ENCODE measurements at regions not wholly inside any gene's neighbourhood (a gene's known extent, or its start where the extent isn't known, plus 50 kb on each side); places are given as distances from the start of the nearest gene placed in this dataset.
"Not testable (repeated sequence)": the region's sequence is repeated elsewhere in the genome, so short reads cannot be mapped to it uniquely, and the experiment has no call there.

GRCh38 chr12:107180272-107180671, 86.9 kb upstream of the CRY1 start:
- Histone ChIP-seq H3K4me1 (ENCODE audit: control insufficient read depth in 1 of 2, extremely low read depth in 1 of 2, insufficient read depth in 2 of 2, low read length in 2 of 2) (peaks cover 5 to 13% of the 10 kb centered on the region in 2 experiments), H3K27me3 (replicated peaks in 1 of 2; ENCODE audit: control insufficient read depth in 2 of 2, extremely low read depth in 1 of 2, insufficient read depth in 2 of 2, low read length in 1 of 2) (peaks cover 0 to 3% of the 10 kb centered on the region in 2 experiments), H3K4me3 (ENCODE audit: control insufficient read depth in 1 of 2, extremely low read depth in 1 of 2, low read length in 1 of 2) (no peak overlapping the region), H3K36me3 (ENCODE audit: control insufficient read depth in 2 of 2, extremely low read depth in 1 of 2, insufficient read depth in 1 of 2, low read length in 1 of 2) (no peaks in the 10 kb centered on the region), H3K27ac (ENCODE audit: low read length) (no peak overlapping the region), H3K9me3 (no peaks in the 10 kb centered on the region)
- no peak overlapping the region for H3K4me3 Mint-ChIP-seq
- peaks cover 14 to 29% (median 16%) of the 10 kb centered on the region in 3 donors for H3K4me1 Mint-ChIP-seq
- no CpG with 5 or more reads among the region's 1 CpG for WGBS (ENCODE audit: insufficient coverage)
- H3K36me3 Mint-ChIP-seq = no peaks in the 10 kb centered on the region
- DNase-seq (no peak), ATAC-seq (replicated peaks in 1 of 4) (no peak)
- CTCF ChIA-PET = no interaction called here
- H3K9me3 Mint-ChIP-seq = no peaks in the 10 kb centered on the region
- H3K27me3 Mint-ChIP-seq = peaks cover 12 to 19% of the 10 kb centered on the region in 2 donors
- POLR2A ChIA-PET = no interaction called here
- H3K27ac Mint-ChIP-seq = no peak overlapping the region

- peaks cover 0 to 2% of the 10 kb centered on the region in 2 experiments for H3K4me1 ChIP-seq (ENCODE audit: control insufficient read depth in 1 of 2, extremely low read depth in 1 of 2, insufficient read depth in 2 of 2, low read length in 2 of 2)
- Mint-ChIP-seq H3K4me3 (no peak overlapping the region), H3K36me3 (no peaks in the 10 kb centered on the region), H3K27me3 (peaks cover 20 to 34% of the 10 kb centered on the region in 2 donors), H3K4me1 (peaks cover 4 to 6% (median 6%) of the 10 kb centered on the region in 3 donors), H3K27ac (no peak overlapping the region), H3K9me3 (peaks cover 0 to 5% (median 0%) of the 10 kb centered on the region in 3 donors)
- no peak overlapping the region for H3K4me3 ChIP-seq (ENCODE audit: control insufficient read depth in 1 of 2, extremely low read depth in 1 of 2, low read length in 1 of 2)
- H3K9me3 ChIP-seq = no peaks in the 10 kb centered on the region
- DNase-seq (no peak), ATAC-seq (replicated peaks in 1 of 4) (no peak)
- ChIA-PET CTCF (no interaction called here), POLR2A (no interaction called here)
- no peaks in the 10 kb centered on the region for H3K36me3 ChIP-seq (ENCODE audit: control insufficient read depth in 2 of 2, extremely low read depth in 1 of 2, insufficient read depth in 1 of 2, low read length in 1 of 2)
- H3K27me3 ChIP-seq (replicated peaks in 1 of 2; ENCODE audit: control insufficient read depth in 2 of 2, extremely low read depth in 1 of 2, insufficient read depth in 2 of 2, low read length in 1 of 2) = peaks cover 0 to under 1% of the 10 kb centered on the region in 2 experiments
- WGBS (ENCODE audit: insufficient coverage) = no CpG with 5 or more reads among the region's 5 CpGs
- H3K27ac ChIP-seq (ENCODE audit: low read length) = no peak overlapping the region
Measured at GRCh38 chr12:107184359-107184930, 91.1 kb upstream of the CRY1 start.

- Mint-ChIP-seq H3K9me3 (peaks cover 4 to 7% (median 4%) of the 10 kb centered on the region in 3 donors), H3K36me3 (no peaks in the 10 kb centered on the region), H3K4me1 (no peaks in the 10 kb centered on the region), H3K27ac (no peak overlapping the region), H3K4me3 (no peak overlapping the region), H3K27me3 (peaks cover 0 to 3% of the 10 kb centered on the region in 2 donors)
- no peak for ATAC-seq (replicated peaks in 1 of 4)
- Histone ChIP-seq H3K4me3 (ENCODE audit: control insufficient read depth in 1 of 2, extremely low read depth in 1 of 2, low read length in 1 of 2) (no peak overlapping the region), H3K27ac (ENCODE audit: low read length) (no peak overlapping the region), H3K4me1 (ENCODE audit: control insufficient read depth in 1 of 2, extremely low read depth in 1 of 2, insufficient read depth in 2 of 2, low read length in 2 of 2) (no peaks in the 10 kb centered on the region), H3K9me3 (no peaks in the 10 kb centered on the region), H3K27me3 (replicated peaks in 1 of 2; ENCODE audit: control insufficient read depth in 2 of 2, extremely low read depth in 1 of 2, insufficient read depth in 2 of 2, low read length in 1 of 2) (no peaks in the 10 kb centered on the region), H3K36me3 (ENCODE audit: control insufficient read depth in 2 of 2, extremely low read depth in 1 of 2, insufficient read depth in 1 of 2, low read length in 1 of 2) (no peaks in the 10 kb centered on the region)
- DNase-seq = no peak
- ChIA-PET CTCF (no interaction called here), POLR2A (no interaction called here)
- 100% methylated on average over 1 of the region's 2 CpGs for WGBS (ENCODE audit: insufficient coverage)
Measured at GRCh38 chr12:107196681-107197080, 103.3 kb upstream of the CRY1 start.

GRCh38 chr12:107200394-107200793, 107.0 kb upstream of the CRY1 start:
- no peaks in the 10 kb centered on the region for H3K27me3 ChIP-seq (replicated peaks in 1 of 2; ENCODE audit: control insufficient read depth in 2 of 2, extremely low read depth in 1 of 2, insufficient read depth in 2 of 2, low read length in 1 of 2)
- H3K36me3 ChIP-seq (ENCODE audit: control insufficient read depth in 2 of 2, extremely low read depth in 1 of 2, insufficient read depth in 1 of 2, low read length in 1 of 2) = no peaks in the 10 kb centered on the region
- Mint-ChIP-seq H3K27ac (no peak overlapping the region), H3K4me3 (no peak overlapping the region), H3K9me3 (no peaks in the 10 kb centered on the region), H3K27me3 (peaks cover 0 to 3% of the 10 kb centered on the region in 2 donors), H3K36me3 (no peaks in the 10 kb centered on the region), H3K4me1 (no peaks in the 10 kb centered on the region)
- H3K27ac ChIP-seq (ENCODE audit: low read length) = no peak overlapping the region
- ChIA-PET CTCF (no interaction called here), POLR2A (no interaction called here)
- no peaks in the 10 kb centered on the region for H3K9me3 ChIP-seq
- no peak overlapping the region for H3K4me3 ChIP-seq (ENCODE audit: control insufficient read depth in 1 of 2, extremely low read depth in 1 of 2, low read length in 1 of 2)
- H3K4me1 ChIP-seq (ENCODE audit: control insufficient read depth in 1 of 2, extremely low read depth in 1 of 2, insufficient read depth in 2 of 2, low read length in 2 of 2) = no peaks in the 10 kb centered on the region
- ATAC-seq (replicated peaks in 1 of 4) = no peak
- WGBS (ENCODE audit: insufficient coverage) = no CpG with 5 or more reads among the region's 1 CpG
- DNase-seq = no peak

- H3K27me3 Mint-ChIP-seq = peaks cover 9 to 12% of the 10 kb centered on the region in 2 donors
- no peak overlapping the region for H3K4me3 ChIP-seq (ENCODE audit: control insufficient read depth in 1 of 2, extremely low read depth in 1 of 2, low read length in 1 of 2)
- CTCF ChIA-PET = no interaction called here
- H3K9me3 ChIP-seq = no peaks in the 10 kb centered on the region
- WGBS (ENCODE audit: insufficient coverage) = no CpG with 5 or more reads among the region's 4 CpGs
- H3K27ac ChIP-seq (ENCODE audit: low read length) = no peak overlapping the region
- no peak overlapping the region for H3K27ac Mint-ChIP-seq
- no peaks in the 10 kb centered on the region for H3K36me3 Mint-ChIP-seq
- DNase-seq (no peak), ATAC-seq (replicated peaks in 1 of 4) (no peak)
- peaks cover 0 to 3% (median 0%) of the 10 kb centered on the region in 3 donors for H3K9me3 Mint-ChIP-seq
- no peak overlapping the region for H3K4me3 Mint-ChIP-seq
- POLR2A ChIA-PET = interaction anchor here in 1 of 2 donors (0.5 kb wide), 1 partner anchor 186 kb away, joined by 3 read pairs; no protein-coding TSS in a partner anchor
- H3K4me1 ChIP-seq (ENCODE audit: control insufficient read depth in 1 of 2, extremely low read depth in 1 of 2, insufficient read depth in 2 of 2, low read length in 2 of 2) = no peaks in the 10 kb centered on the region
- no peaks in the 10 kb centered on the region for H3K36me3 ChIP-seq (ENCODE audit: control insufficient read depth in 2 of 2, extremely low read depth in 1 of 2, insufficient read depth in 1 of 2, low read length in 1 of 2)
- H3K27me3 ChIP-seq (replicated peaks in 1 of 2; ENCODE audit: control insufficient read depth in 2 of 2, extremely low read depth in 1 of 2, insufficient read depth in 2 of 2, low read length in 1 of 2) = peaks cover 0 to 2% of the 10 kb centered on the region in 2 experiments
- no peaks in the 10 kb centered on the region for H3K4me1 Mint-ChIP-seq
Measured at GRCh38 chr12:107207931-107208525, 114.7 kb upstream of the CRY1 start.

GRCh38 chr12:107209700-107210099, 116.4 kb upstream of the CRY1 start:
- H3K27ac ChIP-seq (ENCODE audit: low read length); H3K27ac Mint-ChIP-seq; H3K27me3 ChIP-seq (replicated peaks in 1 of 2; ENCODE audit: control insufficient read depth in 2 of 2, extremely low read depth in 1 of 2, insufficient read depth in 2 of 2, low read length in 1 of 2); H3K9me3 Mint-ChIP-seq; CTCF ChIA-PET; H3K4me3 ChIP-seq (ENCODE audit: control insufficient read depth in 1 of 2, extremely low read depth in 1 of 2, low read length in 1 of 2); POLR2A ChIA-PET; H3K36me3 ChIP-seq (ENCODE audit: control insufficient read depth in 2 of 2, extremely low read depth in 1 of 2, insufficient read depth in 1 of 2, low read length in 1 of 2); H3K4me1 Mint-ChIP-seq; H3K4me3 Mint-ChIP-seq; DNase-seq; ATAC-seq (replicated peaks in 1 of 4); H3K36me3 Mint-ChIP-seq; H3K9me3 ChIP-seq; H3K4me1 ChIP-seq (ENCODE audit: control insufficient read depth in 1 of 2, extremely low read depth in 1 of 2, insufficient read depth in 2 of 2, low read length in 2 of 2): not testable (repeated sequence)
- H3K27me3 Mint-ChIP-seq = peaks cover 9 to 12% of the 10 kb centered on the region in 2 donors
- 81% methylated on average over 3 of the region's 7 CpGs for WGBS (ENCODE audit: insufficient coverage)

Measured in T-cell (primary cell).